HepG2 (cell line): ENCODE measurements at regions not wholly inside any gene's neighbourhood (a gene's known extent, or its start where the extent isn't known, plus 50 kb on each side); places are given as distances from the start of the nearest gene placed in this dataset.

Source experiments
- ATAC-seq: fragments of 200-7000 bp; cut with Tn5 transposase; 3 replicates; pipeline ENCODE4 v1.9.1; 2020; ENCODE audit warnings: mild to moderate bottlenecking, moderate library complexity
- BruUV-seq: library from RNA; stranded (reverse); fragments of 400-500 nt; replicated peaks from 2 replicates; lab custom pipeline; 2021; lab: Mats Ljungman, UMichigan
- CTCF ChIA-PET: fragments of 300-600 bp; formaldehyde crosslinking; extraction: SDS; loops from one replicate; lab custom pipeline; 2021; ENCODE audit warnings: low total read pairs, inconsistent platforms, low intra/inter-chr PET ratio; lab: Yijun Ruan, JAX
- POLR2A ChIA-PET: fragments of 350-600 bp; sonication (Branson Sonifier 250); formaldehyde crosslinking; loops from one replicate; lab custom pipeline; 2020; ENCODE audit warnings: antibody characterized with exemption, inconsistent platforms; lab: Yijun Ruan, JAX
- DNase-seq: peaks from one replicate; pipeline ENCODE4 v3.0.0-alpha.2; 2015; ENCODE audit warnings: low spot score
- FAIRE-seq: peaks from 3 replicates; lab custom pipeline; 2011; peaks lifted over from hg19 to GRCh38; lab: Jason Lieb, UNC
- H2AFZ ChIP-seq: one replicate; pipeline ENCODE4 v1.6.1; 2011; ENCODE audit warnings: low read length, inconsistent platforms
- H3K27ac ChIP-seq: fragments of 300-600 bp; 3 replicates; pipeline ENCODE4 v1.8.0; 2011; ENCODE audit warnings: mixed run types, mild to moderate bottlenecking, mixed read lengths, low read length, inconsistent platforms; ENCODE audit not compliant: insufficient read depth; ENCODE audit errors: extremely low read length
- H3K27me3 ChIP-seq, 2 experiments: fragments of 200-600 bp in 1 of 2; 2 replicates in 1 of 2; 3 replicates in 1 of 2; pipeline versions ENCODE4 v1.6.0 to v1.8.0; 2011; ENCODE audit warnings: low read length in 2 of 2, mild to moderate bottlenecking in 2 of 2, moderate library complexity in 2 of 2, inconsistent platforms in 1 of 2; ENCODE audit not compliant: insufficient read depth in 2 of 2, control insufficient read depth in 1 of 2
- H3K36me3 ChIP-seq, 2 experiments: fragments of 200-600 bp in 1 of 2; replicated peaks in 1 of 2; 2 replicates in 1 of 2; 3 replicates in 1 of 2; pipeline versions ENCODE4 v1.5.1 to v1.8.0; 2011; ENCODE audit warnings: low read length in 2 of 2, inconsistent platforms in 1 of 2; ENCODE audit not compliant: insufficient read depth in 2 of 2, control insufficient read depth in 1 of 2
- H3K4me1 ChIP-seq: 2 replicates; pipeline ENCODE4 v1.5.1; 2012; ENCODE audit warnings: low read length, inconsistent platforms; ENCODE audit not compliant: insufficient read depth
- H3K4me2 ChIP-seq: 2 replicates; pipeline ENCODE4 v1.6.0; 2011; ENCODE audit warnings: low read depth, low read length, inconsistent platforms
- H3K4me3 ChIP-seq, 3 experiments: fragments of 200-600 bp in 1 of 3; sonication (generic), shearing (Covaris generic) in 1 of 3; replicated peaks in 1 of 3; 2 replicates each; pipeline ENCODE4 v1.5.1; 2011 to 2016; ENCODE audit warnings: low read length in 3 of 3, inconsistent platforms in 2 of 3, low read depth in 2 of 3, mild to moderate bottlenecking in 2 of 3, control low read depth in 1 of 3, mixed read lengths in 1 of 3; ENCODE audit not compliant: insufficient read depth in 1 of 3
- H3K79me2 ChIP-seq: one replicate; pipeline ENCODE4 v1.6.1; 2011; ENCODE audit warnings: low read length, inconsistent platforms; ENCODE audit not compliant: insufficient read depth
- H3K9ac ChIP-seq: 2 replicates; pipeline ENCODE4 v1.6.0; 2011; ENCODE audit warnings: mild to moderate bottlenecking, low read depth, low read length, inconsistent platforms; ENCODE audit not compliant: insufficient read depth
- H3K9me3 ChIP-seq: 2 replicates; pipeline ENCODE4 v1.5.1; 2012; ENCODE audit warnings: mild to moderate bottlenecking, low read length
- H4K20me1 ChIP-seq: 2 replicates; pipeline ENCODE4 v1.6.0; 2011; ENCODE audit warnings: inconsistent platforms, mild to moderate bottlenecking, low read length, moderate library complexity; ENCODE audit not compliant: insufficient read depth
- AHDC1 ChIP-seq: sonication (generic); formaldehyde crosslinking; IDR thresholded peaks from 2 replicates; pipeline ENCODE4 v1.5.1; 2020; ENCODE audit warnings: mild to moderate bottlenecking, missing genetic modification reagents, borderline replicate concordance
- AHR ChIP-seq: IDR thresholded peaks from 2 replicates; pipeline ENCODE4 v1.6.1; 2018; ENCODE audit warnings: missing genetic modification reagents, missing compliant biosample characterization
- ATF7-NPFF ChIP-seq: sonication (generic); formaldehyde crosslinking; IDR thresholded peaks from 2 replicates; pipeline ENCODE4 v1.8.1; 2023; ENCODE audit warnings: mild to moderate bottlenecking, low read depth, missing genetic modification reagents, moderate library complexity
- FOSL2 ChIP-seq: sonication (generic); formaldehyde crosslinking; IDR thresholded peaks from 2 replicates; pipeline ENCODE4 v1.4.0; 2020; ENCODE audit warnings: missing genetic modification reagents
- RFXANK ChIP-seq: IDR thresholded peaks from 2 replicates; pipeline ENCODE4 v1.6.1; 2016
- SIN3A ChIP-seq: IDR thresholded peaks from 2 replicates; pipeline ENCODE4 v1.6.1; 2011; ENCODE audit warnings: low read depth, mild to moderate bottlenecking, control low read depth, low read length, borderline replicate concordance
- SKI ChIP-seq: fragments of 450-650 bp; IDR thresholded peaks from one replicate; pipeline ENCODE4 v1.6.1; 2018; ENCODE audit warnings: mild to moderate bottlenecking; ENCODE audit not compliant: partially characterized antibody
- SOX5 ChIP-seq: IDR thresholded peaks from 2 replicates; pipeline ENCODE4 v1.6.1; 2016; ENCODE audit warnings: borderline replicate concordance
- TARDBP ChIP-seq: sonication (generic); formaldehyde crosslinking; IDR thresholded peaks from 2 replicates; pipeline ENCODE4 v1.8.0; 2022; ENCODE audit warnings: mild to moderate bottlenecking, missing genetic modification reagents
- TCF7 ChIP-seq: sonication (generic); IDR thresholded peaks from 2 replicates; pipeline ENCODE4 v1.6.1; 2016; ENCODE audit warnings: antibody characterized with exemption, low read depth
- ZNF274 ChIP-seq: sonication (generic); formaldehyde crosslinking; IDR thresholded peaks from 2 replicates; pipeline ENCODE4 v1.5.1; 2020; ENCODE audit warnings: mild to moderate bottlenecking, missing genetic modification reagents
- WGBS: methylation state at CpG from one replicate; pipeline ENCODE4 v1.1.6; 2017; ENCODE audit warnings: low lambda C conversion rate; 5-methylcytosine and 5-hydroxymethylcytosine counted together
- in situ Hi-C: cut with HindIII; loops from 2 replicates; pipeline ENCODE4 v1.10.0; 2017; ENCODE audit warnings: low pct_unique_long_range_greater_than_20kb; ENCODE audit not compliant: extremely low pct_ligation_motif_present
- intact Hi-C: fragments of 100-400 bp; cut with micrococcal nuclease; formaldehyde crosslinking; loops from one replicate; pipeline ENCODE4 v1.10.0; 2022; ENCODE audit not compliant: unreplicated experiment
- TF ChIP-seq, protein P1 (sequence below): sonication (generic); formaldehyde crosslinking; IDR thresholded peaks from 2 replicates; pipeline ENCODE4 v1.4.0; 2020; ENCODE audit warnings: missing genetic modification reagents

DNA sequence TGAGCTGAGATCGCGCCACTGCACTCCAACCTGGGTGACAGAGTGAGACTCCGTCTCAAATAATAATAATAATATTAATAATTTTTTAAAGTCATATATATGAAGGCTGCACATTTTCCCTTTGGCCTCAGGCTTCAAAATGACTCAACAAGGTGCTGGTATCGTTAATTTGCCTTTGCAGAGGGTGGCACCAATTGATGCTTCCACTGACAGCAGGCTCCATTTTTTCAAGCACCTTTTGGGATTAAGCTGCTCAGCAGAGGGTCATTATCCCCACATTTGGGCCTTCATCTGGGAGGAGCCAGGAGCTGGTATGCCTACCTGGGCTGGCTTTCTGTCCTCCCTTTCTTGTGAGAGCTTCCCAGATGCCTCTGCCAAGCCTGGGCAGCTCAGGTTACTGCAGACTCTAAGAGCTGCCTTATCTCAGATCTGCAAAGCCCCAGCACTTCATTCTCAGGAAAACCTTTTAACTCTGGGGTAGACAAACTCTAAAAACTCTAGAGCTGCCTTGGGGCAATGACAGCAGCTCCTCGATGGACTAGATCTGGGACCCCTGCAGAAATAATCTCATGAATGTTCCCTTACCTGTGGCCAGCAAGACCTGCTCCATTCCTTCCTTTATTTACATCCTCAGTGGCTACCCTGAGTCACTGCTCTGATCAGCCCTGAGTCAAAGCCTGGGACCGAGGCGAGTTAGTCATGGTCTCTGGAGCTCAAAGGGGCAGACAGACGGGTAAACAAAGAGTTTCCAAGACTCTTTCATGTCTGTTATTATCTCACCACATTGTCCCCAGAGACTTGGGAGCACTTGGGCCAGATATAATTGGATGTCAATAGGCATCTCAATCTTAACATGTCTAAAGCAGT lies 80.0 kb upstream of the EYA2 start (continued):
- TF ChIP-seq AHDC1 (peak; percentile 33; the same call in 1 of the 2 replicates), FOSL2 (CRISPR knock-in tag) (peak; percentile 85), TCF7 (peak; percentile 59), RFXANK (CRISPR knock-in tag) (no peak), AHR (CRISPR knock-in tag) (no peak), SKI (peak; percentile 97), SOX5 (CRISPR knock-in tag) (peak; percentile 30; the same call in 1 of the 2 replicates)

DNA sequence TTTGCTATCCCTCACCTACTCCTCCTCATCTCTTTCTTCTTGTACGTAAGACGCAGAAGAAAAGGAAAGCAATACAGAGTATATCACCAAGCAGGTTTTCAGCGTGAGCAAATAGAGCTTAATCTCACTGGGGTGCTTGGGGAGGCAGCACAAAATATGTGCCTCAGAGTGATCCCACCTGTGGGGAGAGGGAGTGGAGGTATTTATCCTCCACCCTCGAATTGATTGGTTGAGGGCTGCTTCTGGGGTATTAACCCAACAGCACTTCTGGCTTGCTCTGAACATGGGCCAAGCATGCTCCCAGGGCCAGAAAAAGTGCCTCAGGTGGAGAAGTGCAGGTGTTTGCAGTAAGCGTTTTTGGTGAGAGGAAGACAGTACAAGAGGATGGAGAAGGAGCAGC lies 78.5 kb upstream of the EYA2 start:
- BruUV-seq = no TSS peak
- H3K36me3 ChIP-seq = no peaks in the 10 kb centered on the region
- H3K4me1 ChIP-seq = peaks cover 11% of the 10 kb centered on the region; the same call in 1 of the 2 replicates
- DNase-seq = no peak
- intact Hi-C loops (no loop called here), in situ Hi-C loops (no loop called here)
- H3K27me3 ChIP-seq = peaks cover 2 to 14% of the 10 kb centered on the region in 2 experiments; a peak in 2 of 5 replicates
- ChIA-PET CTCF (no interaction called here), POLR2A (no interaction called here)
- ATAC-seq = no peak
- no peak overlapping the region for H2AFZ ChIP-seq
- H3K9me3 ChIP-seq = no peaks in the 10 kb centered on the region
- no peak overlapping the region for H3K4me2 ChIP-seq
- no peaks in the 10 kb centered on the region for H3K79me2 ChIP-seq
- no peak overlapping the region for H3K4me3 ChIP-seq
- no peaks in the 10 kb centered on the region for H4K20me1 ChIP-seq
- WGBS = 32% methylated on average over 5 of the region's 5 CpGs
- FAIRE-seq = no peak
- H3K9ac ChIP-seq = no peak overlapping the region
- no peak overlapping the region for H3K27ac ChIP-seq
- TF ChIP-seq ZNF274 = no peak
- TF ChIP-seq SIN3A = no peak
- TF ChIP-seq, protein P1, sequence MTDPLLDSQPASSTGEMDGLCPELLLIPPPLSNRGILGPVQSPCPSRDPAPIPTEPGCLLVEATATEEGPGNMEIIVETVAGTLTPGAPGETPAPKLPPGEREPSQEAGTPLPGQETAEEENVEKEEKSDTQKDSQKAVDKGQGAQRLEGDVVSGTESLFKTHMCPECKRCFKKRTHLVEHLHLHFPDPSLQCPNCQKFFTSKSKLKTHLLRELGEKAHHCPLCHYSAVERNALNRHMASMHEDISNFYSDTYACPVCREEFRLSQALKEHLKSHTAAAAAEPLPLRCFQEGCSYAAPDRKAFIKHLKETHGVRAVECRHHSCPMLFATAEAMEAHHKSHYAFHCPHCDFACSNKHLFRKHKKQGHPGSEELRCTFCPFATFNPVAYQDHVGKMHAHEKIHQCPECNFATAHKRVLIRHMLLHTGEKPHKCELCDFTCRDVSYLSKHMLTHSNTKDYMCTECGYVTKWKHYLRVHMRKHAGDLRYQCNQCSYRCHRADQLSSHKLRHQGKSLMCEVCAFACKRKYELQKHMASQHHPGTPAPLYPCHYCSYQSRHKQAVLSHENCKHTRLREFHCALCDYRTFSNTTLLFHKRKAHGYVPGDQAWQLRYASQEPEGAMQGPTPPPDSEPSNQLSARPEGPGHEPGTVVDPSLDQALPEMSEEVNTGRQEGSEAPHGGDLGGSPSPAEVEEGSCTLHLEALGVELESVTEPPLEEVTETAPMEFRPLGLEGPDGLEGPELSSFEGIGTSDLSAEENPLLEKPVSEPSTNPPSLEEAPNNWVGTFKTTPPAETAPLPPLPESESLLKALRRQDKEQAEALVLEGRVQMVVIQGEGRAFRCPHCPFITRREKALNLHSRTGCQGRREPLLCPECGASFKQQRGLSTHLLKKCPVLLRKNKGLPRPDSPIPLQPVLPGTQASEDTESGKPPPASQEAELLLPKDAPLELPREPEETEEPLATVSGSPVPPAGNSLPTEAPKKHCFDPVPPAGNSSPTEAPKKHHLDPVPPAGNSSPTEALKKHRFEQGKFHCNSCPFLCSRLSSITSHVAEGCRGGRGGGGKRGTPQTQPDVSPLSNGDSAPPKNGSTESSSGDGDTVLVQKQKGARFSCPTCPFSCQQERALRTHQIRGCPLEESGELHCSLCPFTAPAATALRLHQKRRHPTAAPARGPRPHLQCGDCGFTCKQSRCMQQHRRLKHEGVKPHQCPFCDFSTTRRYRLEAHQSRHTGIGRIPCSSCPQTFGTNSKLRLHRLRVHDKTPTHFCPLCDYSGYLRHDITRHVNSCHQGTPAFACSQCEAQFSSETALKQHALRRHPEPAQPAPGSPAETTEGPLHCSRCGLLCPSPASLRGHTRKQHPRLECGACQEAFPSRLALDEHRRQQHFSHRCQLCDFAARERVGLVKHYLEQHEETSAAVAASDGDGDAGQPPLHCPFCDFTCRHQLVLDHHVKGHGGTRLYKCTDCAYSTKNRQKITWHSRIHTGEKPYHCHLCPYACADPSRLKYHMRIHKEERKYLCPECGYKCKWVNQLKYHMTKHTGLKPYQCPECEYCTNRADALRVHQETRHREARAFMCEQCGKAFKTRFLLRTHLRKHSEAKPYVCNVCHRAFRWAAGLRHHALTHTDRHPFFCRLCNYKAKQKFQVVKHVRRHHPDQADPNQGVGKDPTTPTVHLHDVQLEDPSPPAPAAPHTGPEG (CRISPR knock-in tag) = no peak
- TF ChIP-seq ATF7-NPFF = no peak
- TF ChIP-seq TARDBP = no peak
